BE2C (cell line): ENCODE measurements at regions not wholly inside any gene's neighbourhood (a gene's known extent, or its start where the extent isn't known, plus 50 kb on each side); places are given as distances from the start of the nearest gene placed in this dataset.

ENCODE experiments used
- DNase-seq: peaks from one replicate; pipeline ENCODE4 v3.0.0-alpha.2; 2020
- H3K27me3 ChIP-seq: fragments of 250-450 bp; sonication (Bioruptor Pico); 2 replicates; pipeline ENCODE4 v1.5.1; 2020; ENCODE audit warnings: mild to moderate bottlenecking
- H3K36me3 ChIP-seq: fragments of 250-450 bp; sonication (Bioruptor Pico); 2 replicates; pipeline ENCODE4 v1.5.1; 2020; ENCODE audit warnings: mild to moderate bottlenecking
- H3K4me1 ChIP-seq: fragments of 250-450 bp; sonication (Bioruptor Pico); 2 replicates; pipeline ENCODE4 v1.5.1; 2020
- H3K4me3 ChIP-seq: 2 replicates; pipeline ENCODE4 v1.5.1; 2011; ENCODE audit warnings: low read depth, low read length
- H3K9me3 ChIP-seq: fragments of 250-450 bp; sonication (Bioruptor Pico); 2 replicates; pipeline ENCODE4 v1.5.1; 2020
- TF ChIP-seq, protein P1 (sequence below): IDR thresholded peaks from 2 replicates; pipeline ENCODE4 v1.5.1; 2012; ENCODE audit warnings: mild to moderate bottlenecking, low read depth, low read length

GRCh38 chr7:22001345-22002004 lies 55.8 kb upstream of the CDCA7L start:
- peak; percentile 17 for DNase-seq
- H3K36me3 ChIP-seq = no peaks in the 10 kb centered on the region
- no peaks in the 10 kb centered on the region for H3K4me1 ChIP-seq
- H3K27me3 ChIP-seq = peaks cover 45% of the 10 kb centered on the region
- no peak overlapping the region for H3K4me3 ChIP-seq
- H3K9me3 ChIP-seq = no peaks in the 10 kb centered on the region
- TF ChIP-seq, protein P1, sequence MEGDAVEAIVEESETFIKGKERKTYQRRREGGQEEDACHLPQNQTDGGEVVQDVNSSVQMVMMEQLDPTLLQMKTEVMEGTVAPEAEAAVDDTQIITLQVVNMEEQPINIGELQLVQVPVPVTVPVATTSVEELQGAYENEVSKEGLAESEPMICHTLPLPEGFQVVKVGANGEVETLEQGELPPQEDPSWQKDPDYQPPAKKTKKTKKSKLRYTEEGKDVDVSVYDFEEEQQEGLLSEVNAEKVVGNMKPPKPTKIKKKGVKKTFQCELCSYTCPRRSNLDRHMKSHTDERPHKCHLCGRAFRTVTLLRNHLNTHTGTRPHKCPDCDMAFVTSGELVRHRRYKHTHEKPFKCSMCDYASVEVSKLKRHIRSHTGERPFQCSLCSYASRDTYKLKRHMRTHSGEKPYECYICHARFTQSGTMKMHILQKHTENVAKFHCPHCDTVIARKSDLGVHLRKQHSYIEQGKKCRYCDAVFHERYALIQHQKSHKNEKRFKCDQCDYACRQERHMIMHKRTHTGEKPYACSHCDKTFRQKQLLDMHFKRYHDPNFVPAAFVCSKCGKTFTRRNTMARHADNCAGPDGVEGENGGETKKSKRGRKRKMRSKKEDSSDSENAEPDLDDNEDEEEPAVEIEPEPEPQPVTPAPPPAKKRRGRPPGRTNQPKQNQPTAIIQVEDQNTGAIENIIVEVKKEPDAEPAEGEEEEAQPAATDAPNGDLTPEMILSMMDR = peak; percentile 84

GRCh38 chr7:21999896-22000295 lies 54.2 kb upstream of the CDCA7L start:
- H3K4me1 ChIP-seq = no peaks in the 10 kb centered on the region
- peaks cover 37% of the 10 kb centered on the region for H3K27me3 ChIP-seq
- DNase-seq = no peak
- no peak overlapping the region for H3K4me3 ChIP-seq
- H3K9me3 ChIP-seq = no peaks in the 10 kb centered on the region
- H3K36me3 ChIP-seq = no peaks in the 10 kb centered on the region
- TF ChIP-seq, protein P1 = no peak

- Histone ChIP-seq H3K9me3 (no peaks in the 10 kb centered on the region), H3K4me1 (no peaks in the 10 kb centered on the region), H3K27me3 (peaks cover 30% of the 10 kb centered on the region), H3K36me3 (no peaks in the 10 kb centered on the region), H3K4me3 (no peak overlapping the region)
- no peak for DNase-seq
- TF ChIP-seq, protein P1 = no peak
These were observed 50.9 kb upstream of the CDCA7L start for GRCh38 chr7:21996641-21997040.
